Naive B cell (primary cell): ENCODE measurements at regions not wholly inside any gene's neighbourhood (a gene's known extent, or its start where the extent isn't known, plus 50 kb on each side); places are given as distances from the start of the nearest gene placed in this dataset.
"Not testable (repeated sequence)": the region's sequence is repeated elsewhere in the genome, so short reads cannot be mapped to it uniquely, and the experiment has no call there.

Experiments used
- ATAC-seq, 2 donors: fragments of 150-1000 bp; cut with Tn5 transposase; 2 replicates each; pipeline ENCODE4 v1.10.0; 2021; ENCODE audit warnings: low read depth in 2 of 2, mild to moderate bottlenecking in 2 of 2, moderate library complexity in 2 of 2
- DNase-seq: peaks from one replicate; pipeline ENCODE4 v3.0.0; 2022
- H3K27ac Mint-ChIP-seq, 6 donors: one replicate each; pipeline ENCODE4 v1.8.0; 2020 to 2022; ENCODE audit warnings: mild to moderate bottlenecking in 6 of 6, mixed read lengths in 6 of 6, moderate library complexity in 5 of 6, inconsistent platforms in 2 of 6
- H3K27me3 Mint-ChIP-seq, 3 donors: one replicate each; pipeline ENCODE4 v1.8.0; 2021 to 2022; ENCODE audit warnings: mixed read lengths in 3 of 3, mild to moderate bottlenecking in 1 of 3
- H3K36me3 Mint-ChIP-seq, 2 donors: one replicate each; pipeline ENCODE4 v1.8.0; 2020 to 2022; ENCODE audit warnings: mixed read lengths in 2 of 2, inconsistent platforms in 1 of 2, mild to moderate bottlenecking in 1 of 2
- H3K4me1 Mint-ChIP-seq, 3 donors: one replicate each; pipeline ENCODE4 v1.8.0; 2020 to 2022; ENCODE audit warnings: mixed read lengths in 3 of 3, inconsistent platforms in 1 of 3, mild to moderate bottlenecking in 1 of 3, moderate library complexity in 1 of 3
- H3K4me3 Mint-ChIP-seq, 8 donors: one replicate each; pipeline ENCODE4 v1.8.0; 2020 to 2022; ENCODE audit warnings: mild to moderate bottlenecking in 8 of 8, mixed read lengths in 8 of 8, moderate library complexity in 8 of 8, inconsistent platforms in 2 of 8
- H3K9me3 Mint-ChIP-seq, 7 donors: one replicate each; pipeline ENCODE4 v1.8.0; 2020 to 2022; ENCODE audit warnings: mixed read lengths in 7 of 7, mild to moderate bottlenecking in 5 of 7, inconsistent platforms in 2 of 7, moderate library complexity in 1 of 7

DNA sequence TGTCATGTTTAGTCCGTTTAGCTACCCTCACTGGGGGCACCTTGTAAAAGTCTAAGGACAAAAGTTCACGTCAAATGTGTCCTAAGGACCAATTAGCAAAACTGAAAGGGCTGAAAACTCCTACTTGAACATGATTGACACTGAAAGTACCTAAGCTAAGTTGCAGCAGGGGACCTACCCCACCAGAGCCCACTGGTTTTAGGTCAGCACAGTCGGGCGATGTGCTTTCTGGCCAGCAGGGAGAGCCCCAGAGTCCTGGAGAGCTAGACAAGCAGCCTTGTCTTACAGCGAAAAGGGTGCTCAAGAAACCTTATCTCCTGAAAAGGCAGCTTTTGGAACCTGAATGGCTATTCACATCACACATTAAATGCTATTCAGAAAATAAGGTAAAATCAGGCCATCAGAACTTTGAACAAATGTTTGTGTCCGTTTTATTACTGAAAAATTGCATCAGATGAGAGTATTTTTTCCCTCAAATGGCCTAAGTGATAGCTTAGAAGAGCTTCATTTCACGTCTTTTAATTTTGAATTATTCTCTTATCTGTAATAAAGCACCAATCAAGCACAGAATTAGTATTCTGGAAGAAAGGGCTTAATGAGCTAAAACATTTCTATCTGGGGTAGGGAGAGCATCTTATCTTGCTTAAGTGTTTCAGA is 52.2 kb upstream of the MKI67 start:
- Mint-ChIP-seq H3K36me3 (peaks cover 19 to 22% of the 10 kb centered on the region in 2 donors), H3K4me3 (no peak overlapping the region), H3K27ac (peak overlapping the region in 1 of 6 donors; percentile 6), H3K4me1 (peaks cover 6 to 18% (median 16%) of the 10 kb centered on the region in 3 donors), H3K9me3 (peaks cover 10 to 30% (median 19%) of the 10 kb centered on the region in 7 donors), H3K27me3 (peaks cover 0 to 18% (median 7%) of the 10 kb centered on the region in 3 donors)
- ATAC-seq (peak; percentile 48 to 51), DNase-seq (peak; percentile 25)

DNA sequence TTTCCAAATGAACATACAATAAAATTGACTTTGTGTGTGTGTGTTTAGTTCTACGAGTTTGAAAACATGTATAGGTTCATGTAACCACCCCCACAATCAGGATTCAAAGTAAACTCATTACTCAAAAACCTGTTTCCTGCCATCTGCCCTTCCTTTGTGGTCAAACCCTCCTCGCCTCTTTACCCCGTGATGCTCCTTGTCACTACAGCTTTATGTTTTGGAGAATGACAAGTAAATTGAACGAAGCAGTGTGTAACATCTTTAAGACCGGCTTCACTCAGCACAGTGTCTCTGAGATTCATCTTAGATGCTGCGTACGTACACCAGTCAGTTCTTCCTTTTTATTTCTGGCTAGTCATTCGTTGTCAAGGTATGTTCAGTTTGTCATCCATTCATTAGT is 54.6 kb upstream of the MKI67 start:
- peak; percentile 63 for DNase-seq
- Mint-ChIP-seq H3K27me3 (peaks cover 4 to 21% (median 15%) of the 10 kb centered on the region in 3 donors), H3K4me3 (peak overlapping the region in 6 of 8 donors; percentile 8 to 74 (median 51)), H3K27ac (peak overlapping the region in 3 of 6 donors; percentile 23 to 75 (median 59)), H3K4me1 (peaks cover 6 to 18% (median 16%) of the 10 kb centered on the region in 3 donors), H3K36me3 (peaks cover 0 to 16% of the 10 kb centered on the region in 2 donors), H3K9me3 (peaks cover 5 to 16% (median 12%) of the 10 kb centered on the region in 7 donors)
- peak; percentile 96 to 97 for ATAC-seq

DNA sequence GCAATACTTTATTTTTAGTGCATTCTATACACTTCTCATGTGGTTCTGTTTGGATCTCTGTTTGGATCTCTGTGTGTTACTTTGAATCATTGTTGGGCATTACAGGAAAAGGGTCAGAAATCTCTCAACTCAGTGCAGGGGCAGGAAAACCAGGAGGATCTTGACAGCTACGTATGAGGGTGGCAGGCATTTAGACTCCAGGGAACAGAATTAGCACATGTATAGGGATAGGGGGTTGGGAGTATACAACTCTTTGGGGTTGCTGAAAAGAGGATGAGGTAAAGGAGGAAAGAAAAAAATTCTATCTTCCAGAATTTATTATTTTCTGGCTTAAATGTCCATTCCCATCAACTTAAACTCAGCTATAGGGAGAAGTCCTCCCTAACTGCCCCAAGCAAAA is 59.4 kb upstream of the MKI67 start:
- ATAC-seq: no peak
- DNase-seq: no peak
- Mint-ChIP-seq H3K4me3 (no peak overlapping the region), H3K36me3 (peaks cover 0 to 16% of the 10 kb centered on the region in 2 donors), H3K27me3 (peaks cover 9 to 31% (median 20%) of the 10 kb centered on the region in 3 donors), H3K4me1 (peaks cover 6 to 17% (median 10%) of the 10 kb centered on the region in 3 donors), H3K27ac (no peak overlapping the region), H3K9me3 (peaks cover 5 to 16% (median 12%) of the 10 kb centered on the region in 7 donors)

DNA sequence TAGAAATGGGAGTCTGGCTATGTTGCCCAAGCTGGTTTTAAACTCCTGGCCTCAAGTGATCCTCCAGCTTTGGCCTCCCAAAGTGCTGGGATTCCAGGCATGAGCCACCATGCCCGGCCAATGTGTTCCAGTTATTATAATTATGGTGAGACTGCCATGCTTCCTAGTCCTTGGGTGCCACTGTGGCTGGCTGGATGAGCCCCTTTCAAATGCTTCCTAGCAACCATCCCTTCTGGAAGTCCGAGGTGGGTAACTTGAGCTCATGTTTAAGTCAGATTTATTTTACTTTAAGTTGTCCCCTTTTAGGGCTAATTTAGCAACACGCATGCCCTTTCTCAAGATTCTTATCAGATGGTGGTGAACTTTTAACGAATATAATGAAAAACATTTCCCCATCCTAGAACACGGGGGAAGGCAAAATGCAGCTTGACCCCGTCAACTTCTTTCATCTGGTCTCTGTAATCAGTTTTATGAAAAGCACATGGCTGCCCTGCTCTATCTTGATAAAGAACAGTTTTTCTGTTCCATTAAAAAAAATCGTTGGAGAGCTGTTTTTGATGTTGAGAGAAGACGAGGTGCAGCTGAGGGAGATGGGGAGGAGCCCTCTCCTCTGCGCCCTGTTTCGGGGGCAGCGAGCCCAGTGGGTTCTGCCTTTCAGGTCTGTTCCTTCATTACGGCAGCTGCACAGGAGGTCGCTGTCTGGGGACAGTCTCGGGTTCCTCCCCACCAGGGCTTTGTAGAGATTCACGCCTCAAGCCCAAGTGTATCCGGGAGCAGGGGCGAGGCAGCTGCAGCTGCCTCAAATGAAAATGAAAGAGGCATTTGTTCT is 61.0 kb upstream of the MKI67 start:
- peaks cover 0 to 6% (median 0%) of the 10 kb centered on the region in 3 donors for H3K4me1 Mint-ChIP-seq

DNA sequence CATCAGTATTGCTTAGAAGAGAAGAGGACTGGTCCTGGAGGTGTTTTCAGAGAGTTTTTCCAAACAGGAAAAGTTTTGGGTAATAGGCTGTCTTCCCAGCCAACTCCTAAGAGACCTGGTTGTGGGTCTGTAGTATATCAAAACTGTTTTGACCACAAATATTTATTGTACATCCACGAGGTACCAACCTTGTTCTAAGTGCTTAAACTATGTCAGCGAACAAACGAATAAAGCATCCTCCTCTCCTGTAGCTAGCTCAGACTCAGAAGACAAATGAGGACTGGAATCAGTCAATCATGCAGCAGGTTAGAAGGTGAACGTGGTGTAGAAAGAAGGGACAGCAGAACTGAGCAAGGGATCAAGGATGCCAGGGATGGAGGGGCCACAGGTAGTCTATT is 61.6 kb upstream of the MKI67 start:
- H3K27ac Mint-ChIP-seq: no peak overlapping the region
- peaks cover 9 to 31% (median 18%) of the 10 kb centered on the region in 3 donors for H3K27me3 Mint-ChIP-seq
- ATAC-seq (no peak), DNase-seq (no peak)
- H3K4me3 Mint-ChIP-seq: peak overlapping the region in 5 of 8 donors; percentile 9 to 63 (median 54)
- peaks cover 5 to 13% (median 9%) of the 10 kb centered on the region in 7 donors for H3K9me3 Mint-ChIP-seq
- H3K4me1 Mint-ChIP-seq: peaks cover 0 to 6% (median 0%) of the 10 kb centered on the region in 3 donors
- peaks cover 0 to 16% of the 10 kb centered on the region in 2 donors for H3K36me3 Mint-ChIP-seq

More for the DNA sequence above, 61.0 kb upstream of the MKI67 start:
- peak in 1 of 2 donors; percentile 63 for ATAC-seq
- Mint-ChIP-seq H3K27me3 (peaks cover 9 to 31% (median 20%) of the 10 kb centered on the region in 3 donors), H3K36me3 (peaks cover 0 to 16% of the 10 kb centered on the region in 2 donors), H3K4me3 (peak overlapping the region in 5 of 8 donors; percentile 9 to 63 (median 54)), H3K9me3 (peaks cover 5 to 16% (median 12%) of the 10 kb centered on the region in 7 donors), H3K27ac (no peak overlapping the region)
- DNase-seq: no peak

DNA sequence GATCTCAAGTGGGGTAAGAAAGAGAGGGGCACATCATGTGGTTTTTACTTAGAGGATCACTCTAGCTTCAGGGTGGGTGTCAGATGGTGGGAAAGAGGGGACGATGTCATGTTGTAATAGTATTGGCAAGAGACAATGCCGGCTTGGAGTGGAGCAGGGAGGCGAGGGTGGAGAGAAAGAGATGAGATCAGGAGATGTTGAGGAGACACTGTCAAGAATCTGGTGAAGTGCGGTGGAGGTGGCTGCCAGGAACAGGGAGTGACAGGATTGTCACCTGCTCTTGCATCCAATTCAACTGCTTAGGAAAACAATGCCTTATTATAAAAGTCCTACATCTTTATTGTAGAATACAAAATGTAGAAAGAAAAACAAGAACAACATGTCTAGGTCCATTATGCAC is 63.0 kb upstream of the MKI67 start:
- Mint-ChIP-seq H3K9me3 (peaks cover 0 to 5% (median 2%) of the 10 kb centered on the region in 7 donors), H3K36me3 (peaks cover 0 to 7% of the 10 kb centered on the region in 2 donors), H3K4me1 (peaks cover 0 to 6% (median 0%) of the 10 kb centered on the region in 3 donors), H3K27me3 (peaks cover 13 to 24% (median 15%) of the 10 kb centered on the region in 3 donors), H3K4me3 (no peak overlapping the region), H3K27ac (peak overlapping the region in 1 of 6 donors; percentile 23)
- no peak for DNase-seq
- ATAC-seq: no peak

DNA sequence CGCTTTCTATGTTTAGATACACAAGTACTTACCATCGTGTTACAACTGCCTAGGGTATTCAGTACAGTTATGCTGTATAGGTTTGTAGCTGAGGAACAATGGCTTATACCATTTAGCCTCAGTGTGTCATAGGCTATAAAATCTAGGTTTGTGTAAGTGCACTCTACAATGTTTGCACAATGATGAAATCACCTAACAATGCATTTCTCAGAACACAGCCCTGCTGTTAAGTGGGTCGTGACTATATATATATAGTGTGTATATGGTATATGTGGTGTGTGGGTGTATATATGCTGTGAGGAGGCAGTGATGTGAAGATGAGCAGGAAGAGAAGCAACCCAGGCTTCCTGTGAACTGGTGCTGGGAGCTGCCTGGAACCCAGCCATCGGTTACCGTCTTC is 65.6 kb upstream of the MKI67 start:
- Mint-ChIP-seq H3K27ac (peak overlapping the region in 1 of 6 donors; percentile 58), H3K27me3 (peaks cover 11 to 15% (median 13%) of the 10 kb centered on the region in 3 donors), H3K4me3 (no peak overlapping the region), H3K4me1 (peaks cover 0 to 6% (median 0%) of the 10 kb centered on the region in 3 donors), H3K9me3 (peaks cover 0 to 2% (median 0%) of the 10 kb centered on the region in 7 donors), H3K36me3 (no peaks in the 10 kb centered on the region)
- ATAC-seq: no peak
- DNase-seq: no peak

DNA sequence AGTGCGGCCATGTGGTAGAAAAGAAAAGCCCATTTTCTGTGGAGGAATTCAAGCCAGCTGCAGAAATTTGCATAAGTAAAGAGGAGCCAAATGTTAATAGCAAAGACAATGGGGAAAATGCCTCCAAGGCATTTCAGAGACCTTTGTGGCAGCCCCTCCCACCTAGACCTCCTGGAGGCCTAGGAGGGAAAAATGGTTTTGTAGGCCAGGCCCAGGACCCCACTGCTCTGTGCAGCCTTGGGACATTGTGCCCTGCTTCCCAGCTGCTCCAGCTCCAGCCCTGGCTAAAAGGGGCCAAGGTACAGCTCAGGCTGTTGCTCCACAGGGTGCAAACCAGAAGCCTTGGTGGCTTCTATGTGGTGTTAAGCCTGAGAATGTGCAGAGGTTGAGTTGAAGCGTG is 75.6 kb upstream of the MKI67 start:
- not testable (repeated sequence) for ATAC-seq, H3K4me3 Mint-ChIP-seq, H3K27ac Mint-ChIP-seq, DNase-seq, H3K4me1 Mint-ChIP-seq
- H3K36me3 Mint-ChIP-seq: peaks cover 0 to 21% of the 10 kb centered on the region in 2 donors
- peaks cover 7 to 29% (median 19%) of the 10 kb centered on the region in 7 donors for H3K9me3 Mint-ChIP-seq
- peaks cover 10 to 22% (median 21%) of the 10 kb centered on the region in 3 donors for H3K27me3 Mint-ChIP-seq

DNA sequence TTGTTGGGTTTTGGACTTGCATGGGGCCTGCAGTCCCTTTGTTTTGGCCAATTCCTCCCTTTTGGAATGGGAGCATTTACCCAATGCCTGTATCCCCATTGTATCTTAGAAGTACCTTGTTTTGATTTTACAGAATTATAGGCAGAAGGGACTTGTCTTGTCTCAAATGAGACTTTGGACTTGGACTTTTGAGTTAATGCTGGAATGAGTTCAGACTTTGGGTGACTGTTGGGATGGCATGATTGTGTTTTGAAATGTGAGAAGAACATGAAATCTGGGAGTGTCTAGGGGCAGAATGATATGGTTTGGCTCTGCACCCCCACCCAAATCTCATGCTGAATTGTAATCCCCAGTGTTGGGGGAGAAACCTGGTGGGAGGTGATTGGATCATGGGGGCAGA is 76.8 kb upstream of the MKI67 start:
- Mint-ChIP-seq H3K27me3 (peaks cover 13 to 27% (median 21%) of the 10 kb centered on the region in 3 donors), H3K36me3 (peaks cover 0 to 21% of the 10 kb centered on the region in 2 donors), H3K9me3 (peaks cover 7 to 29% (median 19%) of the 10 kb centered on the region in 7 donors), H3K4me1 (no peaks in the 10 kb centered on the region), H3K27ac (peak overlapping the region in 1 of 6 donors; percentile 51), H3K4me3 (peak overlapping the region in 1 of 8 donors; percentile 4)
- ATAC-seq (no peak), DNase-seq (no peak)

DNA sequence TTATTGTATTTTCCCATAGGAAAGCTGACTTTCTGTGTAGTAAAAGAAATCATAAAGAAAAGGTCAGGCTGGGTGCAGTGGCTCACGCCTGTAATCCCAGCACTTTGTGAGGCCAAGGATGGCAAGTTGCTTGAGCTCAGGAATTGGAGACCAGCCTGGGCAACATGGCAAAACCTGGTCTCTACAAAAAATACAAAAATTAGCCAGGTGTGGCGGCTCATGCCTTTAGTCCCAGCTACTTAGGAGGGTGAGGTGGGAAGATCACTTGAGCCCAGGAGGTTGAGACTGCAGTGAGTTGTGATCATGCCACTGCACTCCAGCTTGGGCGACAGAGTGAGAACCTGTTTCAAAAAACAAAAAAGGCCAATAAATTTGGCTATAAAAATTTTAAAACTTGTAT is 79.4 kb upstream of the MKI67 start:
- H3K9me3 Mint-ChIP-seq: peaks cover 7 to 26% (median 19%) of the 10 kb centered on the region in 7 donors
- DNase-seq, H3K27ac Mint-ChIP-seq, ATAC-seq, H3K4me1 Mint-ChIP-seq: not testable (repeated sequence)
- peaks cover 5 to 19% (median 17%) of the 10 kb centered on the region in 3 donors for H3K27me3 Mint-ChIP-seq
- H3K4me3 Mint-ChIP-seq: peak overlapping the region in 3 of 8 donors; percentile 27 to 68 (median 54)
- H3K36me3 Mint-ChIP-seq: peaks cover 0 to 21% of the 10 kb centered on the region in 2 donors

DNA sequence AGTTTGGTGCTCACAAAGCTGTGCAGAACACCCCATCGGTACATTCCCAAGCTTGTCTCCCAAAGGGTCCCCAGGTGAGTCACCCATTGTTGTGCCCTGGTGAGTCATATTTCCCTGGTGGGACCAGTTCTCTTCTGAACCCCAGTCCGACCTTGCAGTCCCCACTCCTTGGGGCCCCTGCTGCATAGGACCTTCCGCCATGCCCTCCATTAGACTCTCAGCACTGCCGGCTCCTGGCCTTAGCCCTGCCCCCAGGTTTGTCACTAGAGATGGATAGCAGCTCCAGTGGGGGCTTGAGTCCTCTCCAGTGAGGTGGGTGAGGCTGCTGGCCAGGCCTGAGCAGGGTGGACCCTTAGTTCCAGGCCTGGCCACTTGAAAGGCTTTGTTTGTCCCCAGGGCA is 80.5 kb upstream of the MKI67 start:
- ATAC-seq: no peak
- peaks cover 0 to 10% of the 10 kb centered on the region in 2 donors for H3K36me3 Mint-ChIP-seq
- H3K4me3 Mint-ChIP-seq: peak overlapping the region in 1 of 8 donors; percentile 24
- H3K27ac Mint-ChIP-seq: no peak overlapping the region
- no peak for DNase-seq
- peaks cover 2 to 7% (median 3%) of the 10 kb centered on the region in 3 donors for H3K4me1 Mint-ChIP-seq
- peaks cover 5 to 10% (median 8%) of the 10 kb centered on the region in 3 donors for H3K27me3 Mint-ChIP-seq
- peaks cover 0 to 17% (median 13%) of the 10 kb centered on the region in 7 donors for H3K9me3 Mint-ChIP-seq

DNA sequence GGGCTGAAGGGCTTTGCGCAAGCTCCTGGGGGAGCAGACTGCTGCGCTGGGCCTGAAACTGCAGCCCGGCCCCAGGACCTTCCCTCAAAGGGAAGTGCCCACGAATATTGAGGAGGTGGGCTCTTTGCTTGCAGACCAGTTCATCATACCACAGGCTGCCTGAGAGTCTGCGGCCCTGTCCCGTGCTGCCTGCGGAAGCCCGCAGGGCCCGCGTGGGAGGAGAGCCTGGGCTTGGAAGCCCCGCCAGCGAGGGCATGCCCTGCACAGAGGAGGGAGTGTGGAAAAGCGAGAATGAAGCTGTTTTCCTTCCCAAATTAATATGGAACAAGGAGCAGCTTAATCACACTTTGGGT is 83.6 kb upstream of the MKI67 start:
- Mint-ChIP-seq H3K9me3 (peaks cover 0 to 4% (median 0%) of the 10 kb centered on the region in 7 donors), H3K27me3 (peaks cover 5 to 9% (median 5%) of the 10 kb centered on the region in 3 donors), H3K36me3 (no peaks in the 10 kb centered on the region), H3K4me3 (peak overlapping the region; percentile 73 to 85 (median 81)), H3K4me1 (peaks cover 10 to 15% (median 12%) of the 10 kb centered on the region in 3 donors), H3K27ac (peak overlapping the region in 2 of 6 donors; percentile 34 to 77)
- DNase-seq: no peak
- no peak for ATAC-seq
